ENCODE measurements at regions not wholly inside any gene's neighbourhood (a gene's known extent, or its start where the extent isn't known, plus 50 kb on each side); places are given as distances from the start of the nearest gene placed in this dataset.

DNA sequence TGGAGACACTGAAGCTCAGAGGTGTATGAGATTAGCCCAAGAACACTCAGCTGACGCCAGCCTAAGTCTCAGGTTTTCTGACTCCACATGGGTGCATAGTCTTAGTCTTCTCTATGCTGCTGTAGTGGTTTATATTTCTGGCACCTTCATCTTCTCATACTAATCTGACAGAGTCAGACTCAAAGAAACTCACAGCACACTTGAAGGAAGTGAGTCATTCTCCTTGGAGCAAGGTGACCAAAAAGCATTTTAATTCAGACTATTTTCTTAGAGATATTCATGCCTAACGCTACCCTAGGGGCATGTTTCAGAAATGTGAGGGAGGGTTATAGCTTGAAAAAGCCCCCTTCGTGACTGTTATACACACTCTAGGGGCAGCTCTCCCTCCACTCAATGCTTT lies 775.3 kb upstream of the ARPP21 start:
- H3K27me3 Mint-ChIP-seq (ENCODE audit: insufficient read depth), result no peaks in the 10 kb centered on the region
- no peak overlapping the region for H3K27ac Mint-ChIP-seq
- H3K36me3 Mint-ChIP-seq (ENCODE audit: low read depth), result no peaks in the 10 kb centered on the region
- no peaks in the 10 kb centered on the region for H3K9me3 Mint-ChIP-seq
- no peak overlapping the region for H3K4me3 Mint-ChIP-seq
- intact Hi-C loops (cut with micrococcal nuclease), result no loop called here
- no peak for DNase-seq (ENCODE audit: low spot score)
- no peaks in the 10 kb centered on the region for H3K4me1 Mint-ChIP-seq (ENCODE audit: low read depth)

DNA sequence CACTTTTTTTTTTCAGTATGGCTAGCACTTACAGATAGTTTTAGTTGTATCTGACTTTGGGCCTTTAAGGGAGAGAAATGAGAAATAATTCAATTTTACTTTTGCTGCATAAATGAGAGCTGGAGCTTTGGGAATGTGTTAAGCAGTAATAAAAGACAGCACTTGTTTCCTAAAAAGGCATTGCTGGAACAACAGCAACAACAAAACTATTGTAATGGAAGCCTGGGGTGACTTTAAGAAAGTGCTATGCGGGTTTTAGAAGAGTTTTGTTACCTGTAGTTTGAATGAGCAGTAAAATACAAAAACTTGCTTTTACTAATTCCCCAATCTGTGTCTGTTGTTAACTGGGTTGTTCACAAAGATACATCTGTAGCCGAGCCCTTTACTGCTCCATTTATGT lies 774.0 kb upstream of the ARPP21 start:
- no peak for DNase-seq (ENCODE audit: low spot score)
- no peaks in the 10 kb centered on the region for H3K9me3 Mint-ChIP-seq

DNA sequence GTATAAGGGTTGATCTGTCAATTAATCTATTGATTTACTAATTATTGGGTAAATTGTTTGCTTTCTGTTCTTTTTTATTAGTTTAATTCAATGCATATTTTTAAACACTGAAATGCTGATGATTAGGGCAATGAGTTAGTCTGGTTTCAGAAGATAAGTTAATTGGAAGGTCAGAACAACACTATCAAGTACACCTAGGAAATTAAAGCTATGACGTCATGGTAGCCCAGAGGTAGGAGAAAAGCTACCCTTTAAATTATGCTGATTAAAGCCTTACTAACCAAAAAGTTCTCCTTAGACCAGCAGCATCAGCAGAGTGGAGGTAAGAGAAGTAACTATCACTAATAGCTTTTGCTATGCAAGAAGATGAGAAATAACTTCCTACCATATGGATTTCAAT lies 770.4 kb upstream of the ARPP21 start:
- Mint-ChIP-seq H3K36me3 (ENCODE audit: low read depth) (no peaks in the 10 kb centered on the region), H3K9me3 (no peaks in the 10 kb centered on the region), H3K27me3 (ENCODE audit: insufficient read depth) (no peaks in the 10 kb centered on the region), H3K27ac (no peak overlapping the region), H3K4me1 (ENCODE audit: low read depth) (no peaks in the 10 kb centered on the region), H3K4me3 (no peak overlapping the region)
- no peak for DNase-seq (ENCODE audit: low spot score)
- intact Hi-C loops (cut with micrococcal nuclease), result no loop called here

More for the DNA sequence above, 774.0 kb upstream of the ARPP21 start:
- no peak overlapping the region for H3K4me3 Mint-ChIP-seq
- no peak overlapping the region for H3K27ac Mint-ChIP-seq
- H3K4me1 Mint-ChIP-seq (ENCODE audit: low read depth), result no peaks in the 10 kb centered on the region
- intact Hi-C loops (cut with micrococcal nuclease), result no loop called here
- H3K27me3 Mint-ChIP-seq (ENCODE audit: insufficient read depth), result no peaks in the 10 kb centered on the region
- H3K36me3 Mint-ChIP-seq (ENCODE audit: low read depth), result no peaks in the 10 kb centered on the region

DNA sequence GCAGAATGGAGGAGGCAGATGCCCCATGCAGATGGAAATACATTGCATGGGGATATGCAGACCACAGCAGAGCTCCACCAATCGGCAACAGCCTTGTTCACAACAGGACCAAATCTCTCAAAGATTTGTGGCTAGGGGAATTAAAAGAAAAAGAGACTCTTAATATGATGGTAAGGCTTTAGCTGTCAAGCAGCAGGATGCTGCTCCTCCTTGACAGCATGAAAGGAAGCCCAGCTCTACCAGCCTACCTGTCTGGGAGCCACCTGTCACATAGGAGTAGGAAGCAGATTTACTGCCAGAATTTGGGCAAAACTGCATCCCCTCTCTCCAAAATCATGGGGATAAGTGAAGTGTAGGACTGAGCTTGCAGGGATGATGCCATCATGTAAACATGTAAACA lies 769.6 kb upstream of the ARPP21 start:
- no peak overlapping the region for H3K4me3 Mint-ChIP-seq
- H3K9me3 Mint-ChIP-seq, result no peaks in the 10 kb centered on the region
- no peak for DNase-seq (ENCODE audit: low spot score)
- intact Hi-C loops (cut with micrococcal nuclease), result no loop called here
- no peaks in the 10 kb centered on the region for H3K4me1 Mint-ChIP-seq (ENCODE audit: low read depth)
- no peaks in the 10 kb centered on the region for H3K36me3 Mint-ChIP-seq (ENCODE audit: low read depth)
- H3K27ac Mint-ChIP-seq, result no peak overlapping the region
- H3K27me3 Mint-ChIP-seq (ENCODE audit: insufficient read depth), result no peaks in the 10 kb centered on the region

DNA sequence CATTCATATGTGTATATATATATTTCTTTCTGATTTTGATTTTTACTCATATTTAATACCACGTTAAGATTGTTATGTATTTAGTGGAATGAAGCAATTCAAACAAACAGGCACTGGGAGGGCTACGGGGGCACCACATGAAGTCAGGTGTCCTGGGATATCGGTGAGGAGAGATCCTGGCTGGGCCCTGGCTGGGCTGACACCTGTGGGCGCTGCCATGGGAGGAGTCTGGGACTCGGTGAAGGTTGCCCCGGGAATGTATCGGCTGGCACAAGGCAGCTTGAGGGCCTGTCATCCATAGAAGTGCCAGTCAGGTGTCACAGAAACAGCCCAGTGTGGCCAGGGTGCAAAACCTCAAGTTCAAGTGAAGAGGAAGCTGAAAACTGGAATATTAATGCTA lies 766.9 kb upstream of the ARPP21 start:
- Mint-ChIP-seq H3K4me3 (no peak overlapping the region), H3K9me3 (no peaks in the 10 kb centered on the region), H3K27ac (no peak overlapping the region), H3K4me1 (ENCODE audit: low read depth) (no peaks in the 10 kb centered on the region), H3K36me3 (ENCODE audit: low read depth) (no peaks in the 10 kb centered on the region), H3K27me3 (ENCODE audit: insufficient read depth) (no peaks in the 10 kb centered on the region)
- DNase-seq (ENCODE audit: low spot score), result no peak
- intact Hi-C loops (cut with micrococcal nuclease), result no loop called here

DNA sequence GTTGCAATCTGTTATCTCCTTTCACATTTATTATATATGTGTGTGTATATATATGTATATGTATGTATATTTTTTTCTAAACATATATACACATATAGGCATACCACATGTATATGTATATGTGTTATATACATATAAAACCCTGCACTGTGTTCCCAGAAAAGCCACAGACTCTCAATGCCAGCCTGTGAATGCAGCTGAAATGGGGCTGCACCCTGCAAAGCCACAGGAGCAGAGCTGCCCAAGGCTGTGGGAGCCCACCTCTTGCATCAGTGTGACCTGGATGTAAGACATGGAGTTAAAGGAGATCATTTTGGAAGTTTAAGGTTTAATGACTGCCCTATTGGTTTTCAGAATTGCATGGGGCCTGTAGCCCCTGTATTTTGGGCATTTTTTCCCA lies 762.3 kb upstream of the ARPP21 start:
- intact Hi-C loops (cut with micrococcal nuclease), result no loop called here
- Mint-ChIP-seq H3K4me3 (no peak overlapping the region), H3K9me3 (no peaks in the 10 kb centered on the region), H3K27ac (no peak overlapping the region), H3K36me3 (ENCODE audit: low read depth) (no peaks in the 10 kb centered on the region), H3K4me1 (ENCODE audit: low read depth) (no peaks in the 10 kb centered on the region), H3K27me3 (ENCODE audit: insufficient read depth) (no peaks in the 10 kb centered on the region)
- no peak for DNase-seq (ENCODE audit: low spot score)

DNA sequence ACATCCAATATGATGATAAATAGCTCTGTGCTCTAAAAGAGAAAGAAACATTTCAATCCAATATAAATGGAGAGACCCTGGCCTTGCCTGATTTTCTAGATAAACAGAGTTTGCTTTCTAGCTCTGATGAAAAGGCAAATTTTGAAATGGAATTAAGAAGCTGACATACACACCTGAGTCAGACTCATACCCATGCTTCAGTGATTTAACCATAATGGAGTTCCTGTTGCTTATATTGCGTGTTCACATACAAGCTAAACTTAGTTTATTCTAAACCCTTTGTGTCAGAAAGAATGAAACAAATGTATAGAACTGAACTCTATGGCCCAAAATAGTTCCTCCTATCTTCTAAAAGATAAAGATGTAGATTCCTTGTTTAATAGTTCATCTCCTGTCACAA lies 760.8 kb upstream of the ARPP21 start:
- no peaks in the 10 kb centered on the region for H3K4me1 Mint-ChIP-seq (ENCODE audit: low read depth)
- intact Hi-C loops (cut with micrococcal nuclease), result no loop called here
- H3K27ac Mint-ChIP-seq, result no peak overlapping the region

DNA sequence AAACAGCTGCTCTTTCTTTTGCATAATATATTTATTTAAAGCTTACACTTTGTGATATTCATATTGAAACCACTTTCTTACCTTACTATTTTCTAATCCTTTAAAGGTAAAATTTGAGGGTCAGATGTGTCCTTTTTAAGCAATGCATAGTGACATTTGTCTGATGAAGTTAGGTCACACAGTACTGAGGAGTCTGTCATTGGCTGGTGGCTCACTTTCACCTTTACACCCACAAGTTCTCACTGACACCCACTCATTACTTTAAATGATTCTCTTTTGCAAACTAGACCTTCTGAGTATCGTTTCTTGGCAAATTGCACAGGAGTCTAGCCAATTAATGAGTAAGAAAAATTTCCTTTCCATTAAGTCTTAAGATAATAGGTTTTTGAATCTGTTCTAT lies 758.3 kb upstream of the ARPP21 start:
- Mint-ChIP-seq H3K27ac (no peak overlapping the region), H3K9me3 (no peaks in the 10 kb centered on the region), H3K4me1 (ENCODE audit: low read depth) (no peaks in the 10 kb centered on the region), H3K27me3 (ENCODE audit: insufficient read depth) (no peaks in the 10 kb centered on the region), H3K36me3 (ENCODE audit: low read depth) (no peaks in the 10 kb centered on the region), H3K4me3 (no peak overlapping the region)
- no peak for DNase-seq (ENCODE audit: low spot score)
- intact Hi-C loops (cut with micrococcal nuclease), result no loop called here

More for the DNA sequence above, 760.8 kb upstream of the ARPP21 start:
- H3K4me3 Mint-ChIP-seq, result no peak overlapping the region
- DNase-seq (ENCODE audit: low spot score), result no peak
- H3K27me3 Mint-ChIP-seq (ENCODE audit: insufficient read depth), result no peaks in the 10 kb centered on the region
- H3K9me3 Mint-ChIP-seq, result no peaks in the 10 kb centered on the region
- H3K36me3 Mint-ChIP-seq (ENCODE audit: low read depth), result no peaks in the 10 kb centered on the region

DNA sequence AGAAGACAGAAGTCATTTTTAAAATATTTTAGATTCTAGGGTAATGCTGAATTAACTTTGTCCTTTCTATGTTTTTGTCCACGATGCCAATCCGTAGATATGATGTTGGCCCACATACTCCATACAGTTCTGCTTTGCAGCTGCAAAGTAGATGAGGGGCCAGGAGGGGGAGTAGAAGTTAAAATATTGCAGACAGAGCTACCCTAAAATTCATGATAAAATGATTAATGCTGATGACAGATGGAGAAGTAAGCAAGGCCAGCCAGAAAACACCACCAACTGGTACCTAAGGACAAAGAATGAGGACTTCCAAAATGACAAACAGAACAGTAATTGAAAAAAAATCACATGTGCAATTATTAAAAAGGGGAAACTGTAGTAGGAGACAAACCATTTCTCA lies 756.6 kb upstream of the ARPP21 start:
- Mint-ChIP-seq H3K27ac (no peak overlapping the region), H3K9me3 (no peaks in the 10 kb centered on the region), H3K27me3 (ENCODE audit: insufficient read depth) (no peaks in the 10 kb centered on the region), H3K36me3 (ENCODE audit: low read depth) (no peaks in the 10 kb centered on the region), H3K4me1 (ENCODE audit: low read depth) (no peaks in the 10 kb centered on the region), H3K4me3 (no peak overlapping the region)
- intact Hi-C loops (cut with micrococcal nuclease), result no loop called here
- DNase-seq (ENCODE audit: low spot score), result no peak

DNA sequence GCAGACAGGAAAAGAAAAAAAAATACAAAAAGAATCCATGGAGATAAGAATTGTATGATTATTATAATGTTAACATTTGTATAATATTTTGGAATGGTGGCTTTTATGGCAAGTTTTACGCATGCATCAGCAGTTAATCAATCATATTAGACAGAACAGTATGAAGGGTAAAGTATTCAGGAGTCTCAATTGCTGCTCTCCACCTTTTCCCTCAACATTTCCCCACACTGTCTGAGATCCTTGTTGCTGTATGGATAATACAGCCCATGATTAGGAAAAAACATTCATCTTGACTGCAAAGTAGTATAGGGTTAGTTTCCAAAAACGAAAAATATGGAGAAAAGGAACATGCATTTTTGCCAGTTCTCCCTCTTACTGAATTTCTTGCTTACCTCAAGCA lies 755.3 kb upstream of the ARPP21 start:
- H3K36me3 Mint-ChIP-seq (ENCODE audit: low read depth), result no peaks in the 10 kb centered on the region
- H3K27me3 Mint-ChIP-seq (ENCODE audit: insufficient read depth), result no peaks in the 10 kb centered on the region
- no peaks in the 10 kb centered on the region for H3K9me3 Mint-ChIP-seq
- H3K4me1 Mint-ChIP-seq (ENCODE audit: low read depth), result no peaks in the 10 kb centered on the region
- intact Hi-C loops (cut with micrococcal nuclease), result no loop called here
- DNase-seq (ENCODE audit: low spot score), result no peak
- no peak overlapping the region for H3K4me3 Mint-ChIP-seq
- no peak overlapping the region for H3K27ac Mint-ChIP-seq

DNA sequence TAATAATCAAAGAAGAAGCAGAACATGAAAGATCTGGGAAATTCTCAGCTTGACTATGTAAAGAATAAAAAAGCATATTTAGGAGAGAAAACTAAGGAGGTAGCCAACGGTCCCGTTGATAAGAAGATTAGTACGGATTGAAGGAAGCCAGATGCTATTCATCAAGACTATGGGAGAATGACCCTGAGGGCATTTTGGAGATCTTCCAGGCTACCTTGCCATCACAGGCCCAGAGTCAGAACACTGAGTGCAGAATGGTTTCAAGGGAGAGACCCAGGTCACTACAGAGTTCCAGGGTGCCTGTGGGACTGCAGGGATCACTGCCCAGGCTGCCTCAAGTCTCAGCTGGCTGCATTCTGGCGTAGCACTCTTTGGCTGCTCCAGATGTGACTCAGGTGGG lies 752.9 kb upstream of the ARPP21 start:
- H3K27me3 Mint-ChIP-seq (ENCODE audit: insufficient read depth), result no peaks in the 10 kb centered on the region
- H3K4me1 Mint-ChIP-seq (ENCODE audit: low read depth), result no peaks in the 10 kb centered on the region
- intact Hi-C loops (cut with micrococcal nuclease), result no loop called here
- no peaks in the 10 kb centered on the region for H3K9me3 Mint-ChIP-seq
- H3K27ac Mint-ChIP-seq, result no peak overlapping the region
- H3K4me3 Mint-ChIP-seq, result no peak overlapping the region
- no peak for DNase-seq (ENCODE audit: low spot score)
- H3K36me3 Mint-ChIP-seq (ENCODE audit: low read depth), result no peaks in the 10 kb centered on the region

DNA sequence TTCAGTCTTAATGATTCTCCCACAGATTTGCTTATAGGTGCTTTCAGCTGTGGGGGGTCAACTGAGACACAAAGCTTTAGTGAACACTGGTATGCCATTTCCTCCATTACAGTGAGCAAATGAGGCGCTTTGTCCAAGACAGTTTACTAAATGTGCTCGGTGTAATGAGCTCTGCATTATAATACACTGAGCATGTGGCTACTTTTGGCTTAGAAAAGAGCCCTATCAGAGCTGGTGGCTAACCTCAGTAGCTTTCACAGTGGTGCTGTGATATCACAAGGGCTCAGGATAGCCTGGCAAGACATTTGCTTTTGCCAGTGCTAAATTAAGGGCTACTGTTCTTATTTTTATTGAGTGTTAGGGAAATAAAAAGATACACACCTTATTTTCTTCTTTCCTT lies 749.7 kb upstream of the ARPP21 start:
- Mint-ChIP-seq H3K9me3 (no peaks in the 10 kb centered on the region), H3K27me3 (ENCODE audit: insufficient read depth) (no peaks in the 10 kb centered on the region), H3K4me3 (no peak overlapping the region), H3K27ac (no peak overlapping the region), H3K4me1 (ENCODE audit: low read depth) (no peaks in the 10 kb centered on the region), H3K36me3 (ENCODE audit: low read depth) (no peaks in the 10 kb centered on the region)
- intact Hi-C loops (cut with micrococcal nuclease), result no loop called here
- no peak for DNase-seq (ENCODE audit: low spot score)

DNA sequence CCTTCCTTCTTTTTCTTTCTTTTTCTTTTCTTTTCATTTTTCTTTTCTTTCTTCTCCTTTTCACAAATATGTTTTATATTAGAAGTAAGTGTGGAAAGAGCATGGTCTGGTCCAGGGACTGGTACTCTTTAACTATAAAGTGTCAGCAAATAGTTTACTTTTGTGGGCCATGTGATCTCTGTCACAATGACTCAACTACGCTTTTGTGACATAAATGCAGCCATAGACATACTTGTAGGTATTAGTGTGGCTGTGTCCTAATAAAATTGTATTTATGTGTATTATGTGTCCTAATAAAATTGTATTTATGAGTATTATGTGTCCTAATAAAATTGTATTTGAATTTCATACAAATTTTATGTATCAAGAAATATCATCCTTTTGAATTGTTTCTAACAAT lies 749.1 kb upstream of the ARPP21 start:
- H3K27me3 Mint-ChIP-seq (ENCODE audit: insufficient read depth), result no peaks in the 10 kb centered on the region
- intact Hi-C loops (cut with micrococcal nuclease), result no loop called here
- H3K4me3 Mint-ChIP-seq, result no peak overlapping the region
- no peaks in the 10 kb centered on the region for H3K36me3 Mint-ChIP-seq (ENCODE audit: low read depth)
- no peaks in the 10 kb centered on the region for H3K9me3 Mint-ChIP-seq
- H3K27ac Mint-ChIP-seq, result no peak overlapping the region
- DNase-seq (ENCODE audit: low spot score), result no peak
- no peaks in the 10 kb centered on the region for H3K4me1 Mint-ChIP-seq (ENCODE audit: low read depth)

DNA sequence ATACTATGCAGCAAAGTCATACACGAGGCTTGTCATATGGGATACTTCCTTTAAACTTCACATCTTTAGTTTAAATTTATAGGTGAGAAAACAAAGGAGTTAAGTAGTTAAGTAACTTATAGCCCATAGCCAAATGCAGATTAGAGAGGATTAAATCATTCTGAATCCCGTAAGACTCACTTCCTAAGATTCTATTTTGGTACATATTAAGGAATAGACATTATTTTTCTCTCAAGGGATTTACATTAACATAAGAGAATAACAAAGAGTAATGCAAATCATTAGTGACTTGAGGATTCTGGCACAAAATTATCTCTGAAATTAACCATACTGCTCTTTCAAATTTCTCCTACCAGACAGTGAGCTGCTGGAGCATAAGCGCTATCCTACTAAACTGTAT lies 747.4 kb upstream of the ARPP21 start:
- no peak overlapping the region for H3K27ac Mint-ChIP-seq

More for the DNA sequence above, 747.4 kb upstream of the ARPP21 start:
- DNase-seq (ENCODE audit: low spot score), result no peak
- Mint-ChIP-seq H3K9me3 (no peaks in the 10 kb centered on the region), H3K36me3 (ENCODE audit: low read depth) (no peaks in the 10 kb centered on the region), H3K4me1 (ENCODE audit: low read depth) (no peaks in the 10 kb centered on the region), H3K4me3 (no peak overlapping the region), H3K27me3 (ENCODE audit: insufficient read depth) (no peaks in the 10 kb centered on the region)
- intact Hi-C loops (cut with micrococcal nuclease), result no loop called here
